ENCODE measurements at regions not wholly inside any gene's neighbourhood (a gene's known extent, or its start where the extent isn't known, plus 50 kb on each side); places are given as distances from the start of the nearest gene placed in this dataset.

DNA sequence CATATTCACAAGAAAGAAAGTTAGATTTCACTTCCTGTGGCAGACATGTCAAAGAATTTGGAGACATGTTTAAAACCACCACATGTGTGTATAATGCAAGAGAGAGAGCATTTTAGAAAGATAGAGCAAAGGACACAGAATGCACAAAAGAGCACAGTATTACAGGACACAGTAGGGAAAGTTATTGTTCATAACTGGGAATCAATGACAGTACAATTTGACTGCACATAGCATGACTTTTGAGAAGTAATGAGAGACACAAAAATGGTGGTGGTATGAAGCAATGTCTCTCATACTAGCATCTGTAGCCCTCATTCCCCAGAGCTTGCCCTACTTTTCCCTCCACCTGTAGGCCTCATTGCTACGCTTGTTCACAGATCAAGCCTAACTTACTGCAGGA is 499.2 kb downstream of the PTPRC start:
- POLR2A ChIA-PET = no interaction called here
- in situ Hi-C loops (cut with HindIII; ENCODE audit: extremely low pct_ligation_motif_present, low pct_unique_long_range_greater_than_20kb) (no loop called here), intact Hi-C loops (cut with micrococcal nuclease; ENCODE audit: unreplicated experiment) (no loop called here)
- TF ChIP-seq EHMT2 (IDR thresholded peaks at IDR 0.05; ENCODE audit: borderline replicate concordance, low read depth, low read length) = no peak
- no peak for TF ChIP-seq ZNF75D (CRISPR knock-in tag; IDR thresholded peaks at IDR 0.05; ENCODE audit: borderline replicate concordance)
- TF ChIP-seq, protein P1, sequence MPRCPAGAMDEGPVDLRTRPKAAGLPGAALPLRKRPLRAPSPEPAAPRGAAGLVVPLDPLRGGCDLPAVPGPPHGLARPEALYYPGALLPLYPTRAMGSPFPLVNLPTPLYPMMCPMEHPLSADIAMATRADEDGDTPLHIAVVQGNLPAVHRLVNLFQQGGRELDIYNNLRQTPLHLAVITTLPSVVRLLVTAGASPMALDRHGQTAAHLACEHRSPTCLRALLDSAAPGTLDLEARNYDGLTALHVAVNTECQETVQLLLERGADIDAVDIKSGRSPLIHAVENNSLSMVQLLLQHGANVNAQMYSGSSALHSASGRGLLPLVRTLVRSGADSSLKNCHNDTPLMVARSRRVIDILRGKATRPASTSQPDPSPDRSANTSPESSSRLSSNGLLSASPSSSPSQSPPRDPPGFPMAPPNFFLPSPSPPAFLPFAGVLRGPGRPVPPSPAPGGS (CRISPR knock-in tag; IDR thresholded peaks at IDR 0.05) = no peak
- H3K4me1 ChIP-seq (ENCODE audit: insufficient read depth, low read length) = no peaks in the 10 kb centered on the region
- no peak overlapping the region for H3K9ac ChIP-seq (ENCODE audit: insufficient read depth, low read depth, low read length)
- ATAC-seq = no peak
- H3K27me3 ChIP-seq (ENCODE audit: control insufficient read depth in 1 of 2, insufficient read depth in 2 of 2, low read length in 2 of 2) = no peaks in the 10 kb centered on the region
- H3K4me2 ChIP-seq (ENCODE audit: low read depth, low read length) = no peak overlapping the region
- H3K36me3 ChIP-seq (replicated peaks in 1 of 2; ENCODE audit: control insufficient read depth in 1 of 2, insufficient read depth in 2 of 2, low read length in 2 of 2) = no peaks in the 10 kb centered on the region
- CTCF ChIA-PET (ENCODE audit: low intra/inter-chr PET ratio, low total read pairs) = no interaction called here
- no peak overlapping the region for H3K4me3 ChIP-seq (replicated peaks in 1 of 3; ENCODE audit: insufficient read depth in 1 of 3, low read depth in 2 of 3, low read length in 3 of 3)
- no TSS peak for BruUV-seq (replicated peaks)
- WGBS (ENCODE audit: low lambda C conversion rate) = 46% methylated on average over 1 of the region's 1 CpG
- FAIRE-seq = no peak
- H4K20me1 ChIP-seq (ENCODE audit: insufficient read depth, low read length) = no peaks in the 10 kb centered on the region
- H3K9me3 ChIP-seq (ENCODE audit: low read length) = no peaks in the 10 kb centered on the region
- H2AFZ ChIP-seq (ENCODE audit: low read length) = no peak overlapping the region
- H3K79me2 ChIP-seq (ENCODE audit: insufficient read depth, low read length) = no peaks in the 10 kb centered on the region
- DNase-seq (ENCODE audit: low spot score) = no peak
- no peak overlapping the region for H3K27ac ChIP-seq (ENCODE audit: extremely low read length, insufficient read depth, low read length)

DNA sequence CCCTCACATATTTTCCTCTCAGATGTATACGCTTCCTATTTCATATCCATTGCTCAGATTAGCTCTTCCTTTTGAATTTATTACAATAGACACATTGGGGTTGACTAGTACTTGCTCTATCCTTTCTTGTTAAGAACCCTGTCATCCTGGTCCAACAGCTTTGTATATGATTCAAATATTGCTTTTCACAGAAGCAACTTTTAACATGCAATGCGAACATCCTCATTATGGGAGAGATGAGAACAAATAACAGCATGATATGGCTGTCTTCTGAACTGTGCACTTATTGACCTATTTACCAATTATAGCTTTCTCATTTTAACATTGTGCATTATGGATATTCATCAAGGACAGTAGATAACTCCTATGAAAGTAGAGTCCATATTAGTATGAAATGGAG is 510.8 kb downstream of the PTPRC start:
- Histone ChIP-seq H4K20me1 (ENCODE audit: insufficient read depth, low read length) (no peaks in the 10 kb centered on the region), H2AFZ (ENCODE audit: low read length) (no peak overlapping the region), H3K27me3 (ENCODE audit: control insufficient read depth in 1 of 2, insufficient read depth in 2 of 2, low read length in 2 of 2) (no peaks in the 10 kb centered on the region), H3K9ac (ENCODE audit: insufficient read depth, low read depth, low read length) (no peak overlapping the region), H3K79me2 (ENCODE audit: insufficient read depth, low read length) (no peaks in the 10 kb centered on the region), H3K4me3 (replicated peaks in 1 of 3; ENCODE audit: insufficient read depth in 1 of 3, low read depth in 2 of 3, low read length in 3 of 3) (no peak overlapping the region), H3K36me3 (replicated peaks in 1 of 2; ENCODE audit: control insufficient read depth in 1 of 2, insufficient read depth in 2 of 2, low read length in 2 of 2) (no peaks in the 10 kb centered on the region), H3K27ac (ENCODE audit: extremely low read length, insufficient read depth, low read length) (no peak overlapping the region), H3K9me3 (ENCODE audit: low read length) (no peaks in the 10 kb centered on the region), H3K4me1 (ENCODE audit: insufficient read depth, low read length) (no peaks in the 10 kb centered on the region), H3K4me2 (ENCODE audit: low read depth, low read length) (no peak overlapping the region)
- FAIRE-seq (no peak), ATAC-seq (no peak), DNase-seq (ENCODE audit: low spot score) (no peak)
- intact Hi-C loops (cut with micrococcal nuclease; ENCODE audit: unreplicated experiment) (no loop called here), in situ Hi-C loops (cut with HindIII; ENCODE audit: extremely low pct_ligation_motif_present, low pct_unique_long_range_greater_than_20kb) (no loop called here)
- BruUV-seq (replicated peaks) = no TSS peak
- ChIA-PET CTCF (ENCODE audit: low intra/inter-chr PET ratio, low total read pairs) (no interaction called here), POLR2A (no interaction called here)
- 25% methylated on average over 2 of the region's 2 CpGs for WGBS (ENCODE audit: low lambda C conversion rate)
- TF ChIP-seq ZNF350 (CRISPR knock-in tag; IDR thresholded peaks at IDR 0.05; ENCODE audit: borderline replicate concordance, low read depth) (no peak), TBP (CRISPR knock-in tag; IDR thresholded peaks at IDR 0.05) (no peak), SMARCC2 (IDR thresholded peaks at IDR 0.05) (no peak), ZNF253 (CRISPR knock-in tag; IDR thresholded peaks at IDR 0.05; ENCODE audit: borderline replicate concordance) (no peak), ZNF614 (CRISPR knock-in tag; IDR thresholded peaks at IDR 0.05; ENCODE audit: borderline replicate concordance) (no peak), ZNF331 (CRISPR knock-in tag; IDR thresholded peaks at IDR 0.05) (no peak), ZNF703 (CRISPR knock-in tag; IDR thresholded peaks at IDR 0.05; ENCODE audit: borderline replicate concordance) (no peak), YEATS4 (CRISPR knock-in tag; IDR thresholded peaks at IDR 0.05; ENCODE audit: borderline replicate concordance) (no peak), THAP11 (CRISPR knock-in tag; IDR thresholded peaks at IDR 0.05) (no peak)
- TF ChIP-seq, protein P2, sequence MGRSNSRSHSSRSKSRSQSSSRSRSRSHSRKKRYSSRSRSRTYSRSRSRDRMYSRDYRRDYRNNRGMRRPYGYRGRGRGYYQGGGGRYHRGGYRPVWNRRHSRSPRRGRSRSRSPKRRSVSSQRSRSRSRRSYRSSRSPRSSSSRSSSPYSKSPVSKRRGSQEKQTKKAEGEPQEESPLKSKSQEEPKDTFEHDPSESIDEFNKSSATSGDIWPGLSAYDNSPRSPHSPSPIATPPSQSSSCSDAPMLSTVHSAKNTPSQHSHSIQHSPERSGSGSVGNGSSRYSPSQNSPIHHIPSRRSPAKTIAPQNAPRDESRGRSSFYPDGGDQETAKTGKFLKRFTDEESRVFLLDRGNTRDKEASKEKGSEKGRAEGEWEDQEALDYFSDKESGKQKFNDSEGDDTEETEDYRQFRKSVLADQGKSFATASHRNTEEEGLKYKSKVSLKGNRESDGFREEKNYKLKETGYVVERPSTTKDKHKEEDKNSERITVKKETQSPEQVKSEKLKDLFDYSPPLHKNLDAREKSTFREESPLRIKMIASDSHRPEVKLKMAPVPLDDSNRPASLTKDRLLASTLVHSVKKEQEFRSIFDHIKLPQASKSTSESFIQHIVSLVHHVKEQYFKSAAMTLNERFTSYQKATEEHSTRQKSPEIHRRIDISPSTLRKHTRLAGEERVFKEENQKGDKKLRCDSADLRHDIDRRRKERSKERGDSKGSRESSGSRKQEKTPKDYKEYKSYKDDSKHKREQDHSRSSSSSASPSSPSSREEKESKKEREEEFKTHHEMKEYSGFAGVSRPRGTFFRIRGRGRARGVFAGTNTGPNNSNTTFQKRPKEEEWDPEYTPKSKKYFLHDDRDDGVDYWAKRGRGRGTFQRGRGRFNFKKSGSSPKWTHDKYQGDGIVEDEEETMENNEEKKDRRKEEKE (IDR thresholded peaks at IDR 0.05) = no peak
